ENCODE measurements at regions not wholly inside any gene's neighbourhood (a gene's known extent, or its start where the extent isn't known, plus 50 kb on each side); places are given as distances from the start of the nearest gene placed in this dataset.

GRCh38 chr10:3497581-3497980, 287.4 kb downstream of the KLF6 start:
- H3K4me3 ChIP-seq (ENCODE audit: low read depth, low read length): no peak overlapping the region
- no peak for TF ChIP-seq CTCF (IDR thresholded peaks at IDR 0.05; ENCODE audit: insufficient read depth, low read length, missing control alignments)
- ChIA-PET CTCF (no interaction called here), POLR2A (no interaction called here)
- DNase-seq (ENCODE audit: low read depth, low spot score): no peak

DNA sequence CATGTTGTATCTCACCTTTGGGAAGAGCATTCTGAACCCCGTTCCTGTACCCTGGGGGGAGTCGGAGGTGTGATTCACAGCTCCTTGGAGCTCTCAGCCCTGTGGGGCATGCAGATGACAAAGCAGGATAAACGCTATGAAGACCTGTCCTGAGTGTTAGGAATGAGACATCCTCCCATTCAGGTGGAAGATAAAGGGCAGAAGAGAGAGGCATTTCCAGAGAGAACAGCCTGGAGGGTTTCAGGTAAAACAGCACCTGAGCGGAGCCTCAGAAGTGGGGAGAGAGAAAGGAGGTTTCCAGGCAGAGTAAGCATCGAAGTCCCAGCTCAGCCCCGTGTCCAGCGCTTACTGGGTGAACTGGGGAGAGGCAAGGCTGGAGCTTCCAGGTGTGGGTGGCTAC, 288.9 kb downstream of the KLF6 start:
- POLR2A ChIA-PET: no interaction called here
- no peak overlapping the region for H3K4me3 ChIP-seq (ENCODE audit: low read depth, low read length)
- no peak for DNase-seq (ENCODE audit: low read depth, low spot score)
- CTCF ChIA-PET: no interaction called here
- TF ChIP-seq CTCF (IDR thresholded peaks at IDR 0.05; ENCODE audit: insufficient read depth, low read length, missing control alignments): no peak

GRCh38 chr10:3495281-3495680, 289.7 kb downstream of the KLF6 start:
- H3K4me3 ChIP-seq (ENCODE audit: low read depth, low read length): no peak overlapping the region
- no peak for TF ChIP-seq CTCF (IDR thresholded peaks at IDR 0.05; ENCODE audit: insufficient read depth, low read length, missing control alignments)
- ChIA-PET CTCF (interaction anchor here (1.4 kb wide), 1 partner anchor 11 kb away, joined by 3 read pairs; no protein-coding TSS in a partner anchor), POLR2A (no interaction called here)
- no peak for DNase-seq (ENCODE audit: low read depth, low spot score)

DNA sequence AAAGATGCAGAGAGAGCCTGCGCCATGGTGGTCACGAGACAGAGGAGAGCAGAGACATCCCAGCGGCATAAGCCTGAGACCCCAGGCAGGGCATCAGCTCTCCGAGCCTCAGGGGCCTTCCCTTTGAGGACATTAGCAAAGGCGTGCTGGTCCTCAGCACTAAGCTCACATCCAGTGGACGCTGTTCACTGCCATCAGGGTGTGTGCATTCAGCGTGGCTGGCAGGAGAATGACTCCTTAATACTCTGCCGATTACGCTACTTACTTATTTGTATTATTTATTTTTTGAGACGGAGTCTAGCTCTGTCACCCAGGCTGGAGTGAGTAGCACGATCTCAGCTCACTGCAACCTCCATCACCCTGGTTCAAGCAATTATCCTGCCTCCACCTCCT, 290.2 kb downstream of the KLF6 start:
- H3K4me3 ChIP-seq (ENCODE audit: low read depth, low read length): no peak overlapping the region
- ChIA-PET POLR2A (interaction anchor here (0.8 kb wide), 1 partner anchor 23 kb away, joined by 3 read pairs; no protein-coding TSS in a partner anchor), CTCF (interaction anchor here (1.4 kb wide), 1 partner anchor 11 kb away, joined by 3 read pairs; no protein-coding TSS in a partner anchor)
- TF ChIP-seq CTCF (IDR thresholded peaks at IDR 0.05; ENCODE audit: insufficient read depth, low read length, missing control alignments): no peak
- DNase-seq (ENCODE audit: low read depth, low spot score): no peak

DNA sequence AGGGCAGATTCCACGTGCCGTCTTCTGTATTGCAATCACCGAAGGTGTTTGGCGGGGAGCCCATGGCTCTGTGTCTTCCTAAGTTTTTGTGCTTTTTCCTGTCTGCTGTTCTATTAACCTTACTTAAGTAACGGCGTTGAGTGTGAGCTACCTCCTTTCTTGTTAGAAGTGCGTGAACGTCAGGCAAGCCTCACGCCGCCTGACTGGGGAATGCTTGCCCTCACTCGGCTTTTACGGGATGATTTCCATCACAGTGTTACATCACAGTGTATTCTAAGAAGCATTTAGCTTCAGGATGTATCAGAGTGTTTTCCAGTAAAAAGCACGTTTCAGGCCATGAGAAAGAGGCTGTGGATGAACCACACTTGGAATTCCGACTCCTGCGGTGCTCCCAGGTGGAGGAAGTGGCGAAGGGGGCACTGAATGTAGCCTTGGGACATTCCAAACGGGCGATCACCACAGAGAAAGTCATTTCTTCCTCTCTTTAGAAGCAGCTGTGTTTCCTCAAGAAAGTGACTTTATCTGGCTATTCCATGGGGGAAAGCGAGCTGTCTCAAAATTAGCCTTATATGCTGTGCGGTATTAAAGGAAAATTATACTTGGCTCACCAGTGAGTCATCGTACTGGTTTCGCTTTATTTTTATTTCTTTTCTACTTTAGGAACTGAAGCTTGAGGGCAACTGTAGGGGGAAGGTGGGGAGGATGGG, 290.7 kb downstream of the KLF6 start:
- CTCF ChIA-PET: interaction anchor here (1.4 kb wide), 1 partner anchor 10 kb away, joined by 3 read pairs; no protein-coding TSS in a partner anchor

DNA sequence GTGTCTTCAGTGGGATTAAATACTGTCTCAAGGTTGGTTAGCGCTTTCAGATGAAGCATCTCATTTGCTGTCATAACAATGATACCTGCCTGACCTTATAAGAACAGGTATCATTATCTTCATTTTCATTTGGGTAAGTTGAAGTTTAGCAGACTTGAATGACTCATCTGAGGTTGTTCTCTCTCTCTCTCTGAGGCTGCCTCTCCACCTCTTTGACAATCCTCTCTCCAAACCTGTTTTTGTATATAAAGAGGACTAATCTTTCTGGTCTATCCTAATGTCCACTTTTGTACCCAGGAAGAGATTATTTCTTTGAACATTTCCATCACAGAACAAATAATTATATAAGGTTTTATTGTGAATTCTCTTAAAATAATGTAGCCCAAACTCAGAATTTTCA, 291.4 kb downstream of the KLF6 start:
- CTCF ChIA-PET: no interaction called here
- no peak for TF ChIP-seq CTCF (IDR thresholded peaks at IDR 0.05; ENCODE audit: insufficient read depth, low read length, missing control alignments)
- DNase-seq (ENCODE audit: low read depth, low spot score): no peak
- H3K4me3 ChIP-seq (ENCODE audit: low read depth, low read length): no peak overlapping the region
- POLR2A ChIA-PET: no interaction called here

More for the DNA sequence above, 290.7 kb downstream of the KLF6 start:
- no peak for TF ChIP-seq CTCF (IDR thresholded peaks at IDR 0.05; ENCODE audit: insufficient read depth, low read length, missing control alignments)
- no peak for DNase-seq (ENCODE audit: low read depth, low spot score)
- POLR2A ChIA-PET: interaction anchor here (0.8 kb wide), 1 partner anchor 23 kb away, joined by 3 read pairs; no protein-coding TSS in a partner anchor
- H3K4me3 ChIP-seq (ENCODE audit: low read depth, low read length): no peak overlapping the region

Measured in AG04449 (cell line).